OCI-LY3 (cell line): ENCODE measurements at regions not wholly inside any gene's neighbourhood (a gene's known extent, or its start where the extent isn't known, plus 50 kb on each side); places are given as distances from the start of the nearest gene placed in this dataset.

ENCODE experiments used
- H2AFZ ChIP-seq: fragments of 200-600, 300-600 bp; shearing (Covaris generic); 2 replicates; pipeline ENCODE4 v1.6.0; 2014; ENCODE audit warnings: antibody characterized with exemption, low read depth, low read length
- H3K27ac ChIP-seq: fragments of 200-600, 300-600 bp; sonication (generic); 2 replicates; pipeline ENCODE4 v1.5.1; 2014; ENCODE audit warnings: mild to moderate bottlenecking, low read length, moderate library complexity, mixed read lengths
- H3K27me3 ChIP-seq: fragments of 200-600, 300-600 bp; sonication (generic); 2 replicates; pipeline ENCODE4 v1.6.1; 2014; ENCODE audit warnings: low read depth, low read length, mixed read lengths
- H3K36me3 ChIP-seq: fragments of 200-600, 300-600 bp; sonication (generic); replicated peaks from 2 replicates; pipeline ENCODE3; 2014; ENCODE audit warnings: low read depth, low read length, mixed read lengths
- H3K4me1 ChIP-seq: fragments of 300-600, 200-600 bp; sonication (generic); 2 replicates; pipeline ENCODE4 v1.6.1; 2014; ENCODE audit warnings: low read length, mixed read lengths
- H3K4me2 ChIP-seq: fragments of 200-600, 300-600 bp; sonication (generic); 2 replicates; pipeline ENCODE4 v1.6.1; 2014; ENCODE audit warnings: low read length, mixed read lengths
- H3K4me3 ChIP-seq: fragments of 300-600, 200-600 bp; sonication (generic); 2 replicates; pipeline ENCODE4 v1.5.1; 2014; ENCODE audit warnings: antibody characterized with exemption, mild to moderate bottlenecking, low read length, moderate library complexity
- H3K79me2 ChIP-seq: fragments of 300-600, 200-600 bp; shearing (Covaris generic); 2 replicates; pipeline ENCODE4 v1.6.1; 2014; ENCODE audit warnings: mild to moderate bottlenecking, low read length, mixed read lengths
- H3K9ac ChIP-seq: fragments of 300-600, 200-600 bp; shearing (Covaris generic); 2 replicates; pipeline ENCODE4 v1.6.0; 2014; ENCODE audit warnings: mild to moderate bottlenecking, low read length, moderate library complexity
- H3K9me3 ChIP-seq: fragments of 200-600, 300-600 bp; shearing (Covaris generic); 2 replicates; pipeline ENCODE4 v1.6.1; 2014; ENCODE audit warnings: low read length, mixed read lengths; ENCODE audit not compliant: insufficient read depth
- H4K20me1 ChIP-seq: fragments of 200-600, 300-600 bp; sonication (generic); 2 replicates; pipeline ENCODE4 v1.6.1; 2016; ENCODE audit warnings: low read length, mixed read lengths; ENCODE audit not compliant: insufficient read depth
- CTCF ChIP-seq: fragments of 200-600, 300-600 bp; sonication (generic); IDR thresholded peaks from 2 replicates; pipeline ENCODE4 v1.5.1; 2014; ENCODE audit warnings: antibody characterized with exemption, low read length, low read depth
- EZH2phosphoT487 ChIP-seq: fragments of 200-600 bp; shearing (Covaris generic); IDR thresholded peaks from 2 replicates; pipeline ENCODE4 v1.6.1; 2018; ENCODE audit warnings: antibody characterized with exemption, mixed run types, low read depth

- no peak overlapping the region for H2AFZ ChIP-seq
- H4K20me1 ChIP-seq = no peaks in the 10 kb centered on the region
- no peaks in the 10 kb centered on the region for H3K79me2 ChIP-seq
- no peak overlapping the region for H3K4me3 ChIP-seq
- no peak overlapping the region for H3K4me2 ChIP-seq
- TF ChIP-seq EZH2phosphoT487 (no peak), CTCF (no peak)
- H3K9me3 ChIP-seq = no peaks in the 10 kb centered on the region
- H3K9ac ChIP-seq = no peak overlapping the region
- H3K36me3 ChIP-seq = no peaks in the 10 kb centered on the region
- H3K4me1 ChIP-seq = no peaks in the 10 kb centered on the region
- no peaks in the 10 kb centered on the region for H3K27me3 ChIP-seq
- no peak overlapping the region for H3K27ac ChIP-seq
These were observed 116.7 kb upstream of the IGLL5 start for GRCh38 chr22:22770881-22771280.

- H3K9me3 ChIP-seq = no peaks in the 10 kb centered on the region
- no peak overlapping the region for H3K9ac ChIP-seq
- H3K4me2 ChIP-seq = no peak overlapping the region
- no peak for TF ChIP-seq CTCF
- no peaks in the 10 kb centered on the region for H3K4me1 ChIP-seq
- H3K36me3 ChIP-seq = no peaks in the 10 kb centered on the region
- H2AFZ ChIP-seq = no peak overlapping the region
- H3K79me2 ChIP-seq = no peaks in the 10 kb centered on the region
- H3K4me3 ChIP-seq = no peak overlapping the region
- H4K20me1 ChIP-seq = no peaks in the 10 kb centered on the region
- H3K27me3 ChIP-seq = no peaks in the 10 kb centered on the region
- H3K27ac ChIP-seq = no peak overlapping the region
These were observed 115.8 kb upstream of the IGLL5 start for GRCh38 chr22:22771696-22772377.

- Histone ChIP-seq H3K9ac (no peak overlapping the region), H3K4me2 (no peak overlapping the region), H3K9me3 (no peaks in the 10 kb centered on the region), H3K4me1 (no peaks in the 10 kb centered on the region), H3K36me3 (no peaks in the 10 kb centered on the region), H2AFZ (no peak overlapping the region), H3K79me2 (no peaks in the 10 kb centered on the region), H3K4me3 (no peak overlapping the region), H3K27ac (no peak overlapping the region), H4K20me1 (no peaks in the 10 kb centered on the region), H3K27me3 (no peaks in the 10 kb centered on the region)
- TF ChIP-seq CTCF (no peak), EZH2phosphoT487 (no peak)
These were observed 115.2 kb upstream of the IGLL5 start for GRCh38 chr22:22772396-22772795.

GRCh38 chr22:22772883-22773282 is 114.7 kb upstream of the IGLL5 start:
- TF ChIP-seq EZH2phosphoT487 (no peak), CTCF (no peak)

More at GRCh38 chr22:22772883-22773282, 114.7 kb upstream of the IGLL5 start:
- Histone ChIP-seq H2AFZ (no peak overlapping the region), H3K4me1 (no peaks in the 10 kb centered on the region), H3K36me3 (no peaks in the 10 kb centered on the region), H3K4me2 (no peak overlapping the region), H3K79me2 (no peaks in the 10 kb centered on the region), H4K20me1 (no peaks in the 10 kb centered on the region), H3K9me3 (no peaks in the 10 kb centered on the region), H3K4me3 (no peak overlapping the region), H3K9ac (no peak overlapping the region), H3K27ac (no peak overlapping the region), H3K27me3 (no peaks in the 10 kb centered on the region)
